CD4-positive, alpha-beta T cell (primary cell): ENCODE measurements at regions not wholly inside any gene's neighbourhood (a gene's known extent, or its start where the extent isn't known, plus 50 kb on each side); places are given as distances from the start of the nearest gene placed in this dataset.

Source experiments
- ATAC-seq: fragments of 200-7000 bp; cut with Tn5 transposase; one replicate; pipeline ENCODE4 v1.10.0; 2022; ENCODE audit warnings: mild to moderate bottlenecking; ENCODE audit not compliant: poor library complexity
- CTCF ChIA-PET: fragments of 350-600 bp; sonication (Branson Sonifier 250); formaldehyde crosslinking; loops from one replicate; lab custom pipeline; 2021; ENCODE audit warnings: antibody characterized with exemption, inconsistent platforms; lab: Charles Lee
- POLR2A ChIA-PET: fragments of 350-600 bp; sonication (Branson Sonifier 250); formaldehyde crosslinking; loops from one replicate; lab custom pipeline; 2021; ENCODE audit warnings: antibody characterized with exemption, inconsistent platforms; lab: Charles Lee
- DNase-seq, 14 experiments: peaks; one replicate each; pipeline ENCODE4 v3.0.0-alpha.2; 2013 to 2020; ENCODE audit warnings: mixed read lengths in 2 of 14
- H3K27ac ChIP-seq, 2 donors: one replicate each; pipeline versions ENCODE4 v1.5.1 to v1.7.0; 2013; ENCODE audit warnings: low read length in 2 of 2, low read depth in 1 of 2, mild to moderate bottlenecking in 1 of 2
- H3K27me3 ChIP-seq, 2 experiments: 1 replicate in 1 of 2; 2 replicates in 1 of 2; pipeline versions ENCODE4 v1.6.1 to v1.7.0; 2013; ENCODE audit warnings: low read length in 2 of 2, control low read depth in 1 of 2, mild to moderate bottlenecking in 1 of 2, moderate library complexity in 1 of 2; ENCODE audit not compliant: insufficient read depth in 2 of 2, control insufficient read depth in 1 of 2
- H3K36me3 ChIP-seq: one replicate; pipeline ENCODE4 v1.6.1; 2013; ENCODE audit warnings: low read length, control low read depth; ENCODE audit not compliant: insufficient read depth
- H3K4me1 ChIP-seq: one replicate; pipeline ENCODE4 v1.6.1; 2013; ENCODE audit warnings: low read length, control low read depth; ENCODE audit not compliant: insufficient read depth
- H3K4me3 ChIP-seq: one replicate; pipeline ENCODE4 v1.5.1; 2013; ENCODE audit warnings: mild to moderate bottlenecking, low read length, moderate library complexity
- H3K9me3 ChIP-seq, 2 experiments: 1 replicate in 1 of 2; 2 replicates in 1 of 2; pipeline versions ENCODE4 v1.6.1 to v1.7.0; 2013; ENCODE audit warnings: low read length in 2 of 2, mild to moderate bottlenecking in 2 of 2, control low read depth in 1 of 2, moderate library complexity in 1 of 2; ENCODE audit not compliant: control insufficient read depth in 1 of 2, insufficient read depth in 1 of 2
- H3K27ac Mint-ChIP-seq: one replicate; pipeline ENCODE4 v1.8.0; 2020; ENCODE audit warnings: mixed read lengths
- H3K27me3 Mint-ChIP-seq: one replicate; pipeline ENCODE4 v1.8.0; 2021; ENCODE audit warnings: mixed read lengths
- H3K36me3 Mint-ChIP-seq: one replicate; pipeline ENCODE4 v1.8.0; 2021; ENCODE audit warnings: low read depth, mixed read lengths
- H3K4me1 Mint-ChIP-seq: one replicate; pipeline ENCODE4 v1.8.0; 2021; ENCODE audit warnings: low read depth, mixed read lengths
- H3K4me3 Mint-ChIP-seq: one replicate; pipeline ENCODE4 v1.8.0; 2020; ENCODE audit warnings: mild to moderate bottlenecking, mixed read lengths
- H3K9me3 Mint-ChIP-seq: one replicate; pipeline ENCODE4 v1.8.0; 2020; ENCODE audit warnings: mixed read lengths
- intact Hi-C, 2 experiments: fragments of 100-400 bp; cut with DNase I in 1 of 2; cut with micrococcal nuclease in 1 of 2; formaldehyde crosslinking; loops; one replicate each; pipeline versions ENCODE4 v1.15.1 to v1.9.0; 2023 to 2025; cut with DNase I, micrococcal nuclease
- TF ChIP-seq, protein P1 (sequence below): fragments of 200-600 bp; IDR thresholded peaks from one replicate; pipeline ENCODE4 v1.8.0; 2022; ENCODE audit warnings: antibody characterized with exemption, mild to moderate bottlenecking

DNA sequence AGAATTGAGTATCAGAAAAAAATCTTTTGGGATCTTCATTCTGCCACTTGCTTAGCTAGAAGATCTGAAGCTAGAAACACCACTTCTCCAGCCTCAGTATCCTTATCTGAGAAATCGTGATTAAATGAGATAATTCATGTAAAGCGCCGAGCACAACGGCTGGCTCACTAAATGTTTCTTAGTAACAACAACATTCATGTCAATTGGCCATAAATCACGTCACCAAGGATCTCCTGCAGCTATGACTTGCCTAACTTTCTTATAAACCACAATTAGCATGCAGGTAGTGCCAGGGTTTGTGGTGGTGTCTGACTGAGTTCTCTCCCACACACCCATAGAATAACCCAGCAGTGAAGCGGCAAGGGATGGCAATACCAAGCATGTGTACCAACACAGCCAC, 501.3 kb downstream of the EFNB2 start:
- H3K27me3 ChIP-seq = no peaks in the 10 kb centered on the region
- no peak overlapping the region for H3K27ac Mint-ChIP-seq
- no peak overlapping the region for H3K4me3 ChIP-seq
- no peaks in the 10 kb centered on the region for H3K36me3 Mint-ChIP-seq
- ChIA-PET CTCF (no interaction called here), POLR2A (no interaction called here)
- no peaks in the 10 kb centered on the region for H3K27me3 Mint-ChIP-seq
- intact Hi-C loops = no loop called here
- no peak overlapping the region for H3K27ac ChIP-seq
- no peaks in the 10 kb centered on the region for H3K9me3 ChIP-seq
- no peaks in the 10 kb centered on the region for H3K9me3 Mint-ChIP-seq
- H3K4me3 Mint-ChIP-seq = no peak overlapping the region
- no peaks in the 10 kb centered on the region for H3K4me1 ChIP-seq
- ATAC-seq (no peak), DNase-seq (no peak)
- H3K4me1 Mint-ChIP-seq = no peaks in the 10 kb centered on the region
- H3K36me3 ChIP-seq = no peaks in the 10 kb centered on the region
- TF ChIP-seq, protein P1, sequence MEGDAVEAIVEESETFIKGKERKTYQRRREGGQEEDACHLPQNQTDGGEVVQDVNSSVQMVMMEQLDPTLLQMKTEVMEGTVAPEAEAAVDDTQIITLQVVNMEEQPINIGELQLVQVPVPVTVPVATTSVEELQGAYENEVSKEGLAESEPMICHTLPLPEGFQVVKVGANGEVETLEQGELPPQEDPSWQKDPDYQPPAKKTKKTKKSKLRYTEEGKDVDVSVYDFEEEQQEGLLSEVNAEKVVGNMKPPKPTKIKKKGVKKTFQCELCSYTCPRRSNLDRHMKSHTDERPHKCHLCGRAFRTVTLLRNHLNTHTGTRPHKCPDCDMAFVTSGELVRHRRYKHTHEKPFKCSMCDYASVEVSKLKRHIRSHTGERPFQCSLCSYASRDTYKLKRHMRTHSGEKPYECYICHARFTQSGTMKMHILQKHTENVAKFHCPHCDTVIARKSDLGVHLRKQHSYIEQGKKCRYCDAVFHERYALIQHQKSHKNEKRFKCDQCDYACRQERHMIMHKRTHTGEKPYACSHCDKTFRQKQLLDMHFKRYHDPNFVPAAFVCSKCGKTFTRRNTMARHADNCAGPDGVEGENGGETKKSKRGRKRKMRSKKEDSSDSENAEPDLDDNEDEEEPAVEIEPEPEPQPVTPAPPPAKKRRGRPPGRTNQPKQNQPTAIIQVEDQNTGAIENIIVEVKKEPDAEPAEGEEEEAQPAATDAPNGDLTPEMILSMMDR = no peak

DNA sequence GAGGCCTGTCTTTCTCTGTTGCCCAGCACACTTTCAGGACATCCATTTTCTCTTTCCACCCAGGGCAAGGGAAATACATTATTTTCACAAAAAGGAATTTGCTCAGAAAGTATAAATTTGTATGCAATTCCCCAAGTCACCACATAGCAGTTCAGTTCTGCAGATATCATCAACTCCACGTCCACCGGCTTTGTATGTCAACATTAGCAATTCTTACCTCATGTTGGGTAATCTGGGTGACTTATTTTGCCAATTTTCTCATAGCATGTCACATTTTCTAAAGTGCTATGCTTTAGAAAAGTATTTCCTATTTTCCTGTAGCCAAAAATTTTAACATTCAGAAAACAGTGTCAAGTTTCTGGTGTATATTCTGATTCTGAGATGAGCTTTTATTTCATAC, 501.8 kb downstream of the EFNB2 start:
- POLR2A ChIA-PET = no interaction called here
- Mint-ChIP-seq H3K4me1 (no peaks in the 10 kb centered on the region), H3K9me3 (no peaks in the 10 kb centered on the region), H3K4me3 (no peak overlapping the region), H3K27me3 (no peaks in the 10 kb centered on the region), H3K36me3 (no peaks in the 10 kb centered on the region), H3K27ac (no peak overlapping the region)
- Histone ChIP-seq H3K4me3 (no peak overlapping the region), H3K36me3 (no peaks in the 10 kb centered on the region), H3K27ac (no peak overlapping the region), H3K9me3 (no peaks in the 10 kb centered on the region), H3K27me3 (no peaks in the 10 kb centered on the region), H3K4me1 (no peaks in the 10 kb centered on the region)
- ATAC-seq (no peak), DNase-seq (no peak)
- CTCF ChIA-PET = interaction anchor here (1.1 kb wide), 1 partner anchor 8 kb away, joined by 3 read pairs; no protein-coding TSS in a partner anchor
- TF ChIP-seq, protein P1 = no peak
- intact Hi-C loops = no loop called here

DNA sequence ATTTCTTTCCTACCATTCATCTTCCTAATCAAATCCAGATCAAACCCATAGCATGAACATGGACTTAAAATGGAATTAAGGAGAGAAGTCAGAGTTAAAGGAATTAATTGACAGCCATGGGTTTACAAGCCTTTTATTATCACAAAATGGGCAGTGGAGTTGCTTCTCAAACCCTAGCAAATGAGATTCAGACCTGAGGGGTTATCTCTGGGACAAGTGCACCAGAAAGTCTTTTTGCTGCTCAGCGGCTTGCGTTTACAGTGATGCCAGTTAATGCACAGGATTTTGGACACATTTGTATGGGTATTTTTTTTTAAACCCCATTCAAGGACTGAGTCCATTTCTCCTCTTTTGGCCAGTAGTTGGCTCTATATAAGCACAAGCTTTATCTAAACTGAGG, 503.0 kb downstream of the EFNB2 start:
- Mint-ChIP-seq H3K27me3 (no peaks in the 10 kb centered on the region), H3K27ac (no peak overlapping the region), H3K36me3 (no peaks in the 10 kb centered on the region), H3K4me1 (no peaks in the 10 kb centered on the region), H3K9me3 (no peaks in the 10 kb centered on the region), H3K4me3 (no peak overlapping the region)
- TF ChIP-seq, protein P1 = no peak
- no peaks in the 10 kb centered on the region for H3K4me1 ChIP-seq
- H3K9me3 ChIP-seq = no peaks in the 10 kb centered on the region
- POLR2A ChIA-PET = no interaction called here
- no peak overlapping the region for H3K4me3 ChIP-seq
- CTCF ChIA-PET = interaction anchor here (1.1 kb wide), 1 partner anchor 9 kb away, joined by 3 read pairs; no protein-coding TSS in a partner anchor
- H3K27ac ChIP-seq = no peak overlapping the region
- intact Hi-C loops = no loop called here
- no peaks in the 10 kb centered on the region for H3K36me3 ChIP-seq
- H3K27me3 ChIP-seq = no peaks in the 10 kb centered on the region
- ATAC-seq (no peak), DNase-seq (no peak)
